ENCODE measurements at regions not wholly inside any gene's neighbourhood (a gene's known extent, or its start where the extent isn't known, plus 50 kb on each side); places are given as distances from the start of the nearest gene placed in this dataset.

GRCh38 chr1:4172644-4173599 is 272.9 kb upstream of the C1orf174 start:
- DNase-seq (ENCODE audit: low read depth), result no peak
- no peak for TF ChIP-seq CTCF (conservative IDR thresholded peaks at IDR 0.05; ENCODE audit: low read depth, low read length)
- H3K4me3 ChIP-seq (ENCODE audit: low read length), result no peak overlapping the region

- no peak for DNase-seq (ENCODE audit: low read depth)
- no peak overlapping the region for H3K4me3 ChIP-seq (ENCODE audit: low read length)
- TF ChIP-seq CTCF (conservative IDR thresholded peaks at IDR 0.05; ENCODE audit: low read depth, low read length), result no peak
Measured at GRCh38 chr1:4173731-4174130, 273.7 kb upstream of the C1orf174 start.

GRCh38 chr1:4174291-4175200 is 274.5 kb upstream of the C1orf174 start:
- no peak overlapping the region for H3K4me3 ChIP-seq (ENCODE audit: low read length)
- no peak for TF ChIP-seq CTCF (conservative IDR thresholded peaks at IDR 0.05; ENCODE audit: low read depth, low read length)
- DNase-seq (ENCODE audit: low read depth), result no peak

- no peak for DNase-seq (ENCODE audit: low read depth)
- no peak for TF ChIP-seq CTCF (conservative IDR thresholded peaks at IDR 0.05; ENCODE audit: low read depth, low read length)
- H3K4me3 ChIP-seq (ENCODE audit: low read length), result no peak overlapping the region
Measured at GRCh38 chr1:4175566-4176405, 275.7 kb upstream of the C1orf174 start.

GRCh38 chr1:4176841-4177240 is 276.8 kb upstream of the C1orf174 start:
- no peak for TF ChIP-seq CTCF (conservative IDR thresholded peaks at IDR 0.05; ENCODE audit: low read depth, low read length)
- DNase-seq (ENCODE audit: low read depth), result no peak
- no peak overlapping the region for H3K4me3 ChIP-seq (ENCODE audit: low read length)

GRCh38 chr1:4177425-4178150 is 277.5 kb upstream of the C1orf174 start:
- no peak for DNase-seq (ENCODE audit: low read depth)
- no peak overlapping the region for H3K4me3 ChIP-seq (ENCODE audit: low read length)
- TF ChIP-seq CTCF (conservative IDR thresholded peaks at IDR 0.05; ENCODE audit: low read depth, low read length), result no peak
